Lower leg skin (tissue), 3 donors: ENCODE measurements at regions not wholly inside any gene's neighbourhood (a gene's known extent, or its start where the extent isn't known, plus 50 kb on each side); places are given as distances from the start of the nearest gene placed in this dataset.

Source experiments
- CTCF ChIP-seq, 3 donors: fragments of 450-650 bp; IDR thresholded peaks; one replicate each; pipeline ENCODE4 v1.5.1; 2016; ENCODE audit warnings: antibody characterized with exemption in 3 of 3, mild to moderate bottlenecking in 3 of 3, moderate library complexity in 2 of 3
- POLR2A ChIP-seq, 2 donors: fragments of 450-650 bp; IDR thresholded peaks; one replicate each; pipeline ENCODE4 v1.6.1; 2016 to 2017; ENCODE audit warnings: antibody characterized with exemption in 2 of 2, mild to moderate bottlenecking in 1 of 2, moderate library complexity in 1 of 2

GRCh38 chr2:59713577-59713976 lies 839.9 kb downstream of the BCL11A start:
- TF ChIP-seq CTCF (IDR thresholded peaks at IDR 0.05) (no peak), POLR2A (IDR thresholded peaks at IDR 0.05) (no peak)
